ENCODE measurements at regions not wholly inside any gene's neighbourhood (a gene's known extent, or its start where the extent isn't known, plus 50 kb on each side); places are given as distances from the start of the nearest gene placed in this dataset.
"Not testable (repeated sequence)": the region's sequence is repeated elsewhere in the genome, so short reads cannot be mapped to it uniquely, and the experiment has no call there.

DNA sequence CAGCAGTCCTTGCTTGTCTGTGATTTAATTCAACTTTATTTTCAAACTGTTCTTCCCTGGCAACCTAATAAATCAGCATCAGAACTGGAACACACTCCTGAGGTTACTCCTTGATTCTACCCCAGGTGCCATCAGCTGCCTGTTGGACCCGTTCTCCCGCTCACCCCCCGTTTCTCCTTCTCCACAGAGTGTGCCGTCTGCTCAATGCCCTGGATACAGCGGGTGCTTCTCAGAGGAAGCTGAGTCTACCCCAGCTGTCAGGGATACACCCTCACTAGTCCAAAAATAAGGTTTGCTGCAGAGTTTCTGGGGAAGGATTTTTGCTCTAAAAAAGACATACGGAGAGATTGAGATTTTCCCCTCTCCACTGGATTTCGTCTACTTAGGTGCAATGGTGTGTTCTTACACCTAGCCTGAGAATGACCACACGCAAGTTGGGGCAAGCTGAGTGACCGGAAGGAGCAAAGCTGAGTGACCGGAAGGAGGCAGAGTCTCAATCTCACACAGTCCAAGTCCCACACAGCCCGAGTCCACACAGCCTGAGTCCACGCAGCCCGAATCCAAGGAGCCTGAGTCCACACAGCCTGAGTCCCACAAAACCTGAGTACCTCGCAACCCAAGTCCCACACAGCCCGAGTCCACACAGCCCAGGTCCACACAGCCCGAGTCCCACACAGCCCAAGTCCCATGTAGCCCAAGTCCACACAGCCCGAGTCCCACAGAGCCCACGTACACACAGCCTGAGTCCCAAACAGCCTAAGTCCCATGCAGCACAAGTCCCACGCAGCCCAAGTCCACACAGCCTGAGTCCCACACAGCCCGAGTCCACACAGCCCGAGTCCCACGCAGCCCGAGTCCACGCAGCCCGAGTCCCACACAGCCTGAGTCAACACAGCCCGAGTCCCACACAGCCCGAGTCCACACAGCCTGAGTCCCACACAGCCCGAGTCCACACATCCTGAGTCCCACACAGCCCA lies 58.6 kb upstream of the DACT2 start:
- BruUV-seq (replicated peaks), result no TSS peak
- Histone ChIP-seq H3K27me3 (replicated peaks; ENCODE audit: insufficient read depth, low read depth, low read length, poor library complexity) (no peaks in the 10 kb centered on the region), H3K36me3 (ENCODE audit: insufficient read depth, low read length, poor library complexity, severe bottlenecking) (no peaks in the 10 kb centered on the region), H3K9me3 (ENCODE audit: low read depth, low read length, poor library complexity, severe bottlenecking) (peaks cover 5% of the 10 kb centered on the region), H3K27ac (ENCODE audit: low read depth, low read length, poor library complexity, severe bottlenecking) (no peak overlapping the region), H3K4me3 (ENCODE audit: low read depth, low read length, poor library complexity, severe bottlenecking) (no peak overlapping the region), H3K4me1 (ENCODE audit: insufficient read depth, low read length, poor library complexity, severe bottlenecking) (peaks cover 9% of the 10 kb centered on the region)
- CTCF ChIA-PET, result no interaction called here
- no peak for DNase-seq (ENCODE audit: low spot score)
- intact Hi-C loops (cut with micrococcal nuclease; ENCODE audit: unreplicated experiment), result no loop called here
- no peak for TF ChIP-seq EZH2 (IDR thresholded peaks at IDR 0.05; ENCODE audit: borderline replicate concordance, low read depth, low read length, poor library complexity, severe bottlenecking)
- TF ChIP-seq, protein P1, sequence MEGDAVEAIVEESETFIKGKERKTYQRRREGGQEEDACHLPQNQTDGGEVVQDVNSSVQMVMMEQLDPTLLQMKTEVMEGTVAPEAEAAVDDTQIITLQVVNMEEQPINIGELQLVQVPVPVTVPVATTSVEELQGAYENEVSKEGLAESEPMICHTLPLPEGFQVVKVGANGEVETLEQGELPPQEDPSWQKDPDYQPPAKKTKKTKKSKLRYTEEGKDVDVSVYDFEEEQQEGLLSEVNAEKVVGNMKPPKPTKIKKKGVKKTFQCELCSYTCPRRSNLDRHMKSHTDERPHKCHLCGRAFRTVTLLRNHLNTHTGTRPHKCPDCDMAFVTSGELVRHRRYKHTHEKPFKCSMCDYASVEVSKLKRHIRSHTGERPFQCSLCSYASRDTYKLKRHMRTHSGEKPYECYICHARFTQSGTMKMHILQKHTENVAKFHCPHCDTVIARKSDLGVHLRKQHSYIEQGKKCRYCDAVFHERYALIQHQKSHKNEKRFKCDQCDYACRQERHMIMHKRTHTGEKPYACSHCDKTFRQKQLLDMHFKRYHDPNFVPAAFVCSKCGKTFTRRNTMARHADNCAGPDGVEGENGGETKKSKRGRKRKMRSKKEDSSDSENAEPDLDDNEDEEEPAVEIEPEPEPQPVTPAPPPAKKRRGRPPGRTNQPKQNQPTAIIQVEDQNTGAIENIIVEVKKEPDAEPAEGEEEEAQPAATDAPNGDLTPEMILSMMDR (conservative IDR thresholded peaks at IDR 0.05; ENCODE audit: low read depth, low read length), result no peak
- POLR2A ChIA-PET (ENCODE audit: low non-redundant PET), result no interaction called here

DNA sequence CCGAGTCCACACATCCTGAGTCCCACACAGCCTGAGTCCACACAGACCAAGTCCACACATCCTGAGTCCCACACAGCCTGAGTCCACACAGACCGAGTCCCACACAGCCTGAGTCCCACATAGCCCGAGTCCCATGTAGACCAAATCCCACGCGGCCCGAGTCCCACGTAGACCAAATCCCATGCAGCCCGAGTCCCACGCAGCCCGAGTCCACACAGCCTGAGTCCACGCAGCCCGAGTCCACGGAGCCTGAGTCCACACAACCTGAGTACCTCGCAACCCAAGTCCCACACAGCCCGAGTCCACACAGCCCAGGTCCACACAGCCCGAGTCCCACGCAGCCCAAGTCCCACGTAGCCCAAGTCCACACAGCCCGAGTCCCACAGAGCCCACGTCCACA lies 60.0 kb upstream of the DACT2 start:
- H3K4me1 ChIP-seq (ENCODE audit: insufficient read depth, low read length, poor library complexity, severe bottlenecking); CTCF ChIA-PET; BruUV-seq (replicated peaks); H3K27ac ChIP-seq (ENCODE audit: low read depth, low read length, poor library complexity, severe bottlenecking); H3K36me3 ChIP-seq (ENCODE audit: insufficient read depth, low read length, poor library complexity, severe bottlenecking); H3K4me3 ChIP-seq (ENCODE audit: low read depth, low read length, poor library complexity, severe bottlenecking); DNase-seq (ENCODE audit: low spot score); H3K9me3 ChIP-seq (ENCODE audit: low read depth, low read length, poor library complexity, severe bottlenecking); POLR2A ChIA-PET (ENCODE audit: low non-redundant PET); H3K27me3 ChIP-seq (replicated peaks; ENCODE audit: insufficient read depth, low read depth, low read length, poor library complexity); intact Hi-C loops (cut with micrococcal nuclease; ENCODE audit: unreplicated experiment): not testable (repeated sequence)

DNA sequence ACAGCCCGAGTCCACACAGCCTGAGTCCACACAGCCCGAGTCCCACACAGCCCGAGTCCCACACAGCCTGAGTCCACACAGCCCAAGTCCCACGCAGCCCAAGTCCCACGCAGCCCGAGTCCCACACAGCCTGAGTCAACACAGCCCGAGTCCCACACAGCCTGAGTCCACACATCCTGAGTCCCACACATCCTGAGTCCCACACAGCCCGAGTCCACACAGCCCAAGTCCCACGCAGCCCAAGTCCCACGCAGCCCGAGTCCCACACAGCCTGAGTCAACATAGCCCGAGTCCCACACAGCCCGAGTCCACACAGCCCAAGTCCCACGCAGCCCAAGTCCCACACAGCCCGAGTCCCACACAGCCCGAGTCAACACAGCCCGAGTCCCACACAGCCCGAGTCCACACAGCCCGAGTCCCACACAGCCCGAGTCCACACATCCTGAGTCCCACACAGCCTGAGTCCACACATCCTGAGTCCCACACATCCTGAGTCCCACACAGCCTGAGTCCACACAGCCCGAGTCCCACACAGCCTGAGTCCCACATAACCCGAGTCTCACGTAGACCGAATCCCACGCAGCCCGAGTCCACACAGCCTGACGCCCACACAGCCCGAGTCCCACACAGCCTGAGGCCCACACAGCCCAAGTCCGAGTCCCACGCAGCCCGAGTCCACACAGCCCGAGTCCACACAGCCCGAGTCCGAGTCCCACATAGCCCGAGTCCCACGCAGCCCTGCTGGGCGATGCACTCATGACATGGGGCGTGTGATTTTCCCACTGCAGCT lies 60.6 kb upstream of the SMOC2 start:
- not testable (repeated sequence) for DNase-seq (ENCODE audit: low spot score)

DNA sequence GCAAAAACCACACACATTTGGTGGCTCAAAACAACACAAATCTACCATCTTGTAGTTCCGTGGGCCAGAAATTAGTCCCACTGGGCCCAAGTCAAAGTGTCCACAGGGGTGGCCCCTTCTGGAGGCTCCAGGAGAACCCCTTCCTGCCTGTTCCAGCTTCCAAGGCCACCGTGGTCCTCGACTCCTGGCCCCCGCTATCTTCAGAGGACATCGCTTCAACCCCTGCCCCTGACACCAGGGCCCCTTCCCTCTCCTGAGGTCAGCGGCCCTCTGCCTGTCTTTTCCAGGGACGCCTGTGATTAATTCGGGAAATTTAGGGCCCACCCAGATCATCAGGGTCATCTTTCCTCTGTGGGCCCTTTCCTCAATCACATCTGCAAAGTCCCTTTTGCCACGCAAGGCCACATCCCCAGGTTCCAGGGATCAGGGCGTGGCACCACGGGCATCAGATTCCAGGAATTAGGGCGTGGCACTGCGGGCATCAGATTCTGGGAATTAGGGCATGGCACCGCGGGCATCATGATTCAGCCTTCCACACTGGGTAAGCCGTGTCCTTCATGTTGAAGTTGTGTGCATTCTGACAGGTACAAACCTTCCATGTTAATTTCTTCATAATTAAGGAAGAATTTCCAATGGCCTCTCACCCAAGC lies 59.9 kb upstream of the SMOC2 start:
- Histone ChIP-seq H3K36me3 (ENCODE audit: insufficient read depth, low read length, poor library complexity, severe bottlenecking) (no peaks in the 10 kb centered on the region), H3K27me3 (replicated peaks; ENCODE audit: insufficient read depth, low read depth, low read length, poor library complexity) (no peaks in the 10 kb centered on the region), H3K9me3 (ENCODE audit: low read depth, low read length, poor library complexity, severe bottlenecking) (peaks cover 5% of the 10 kb centered on the region), H3K4me3 (ENCODE audit: low read depth, low read length, poor library complexity, severe bottlenecking) (no peak overlapping the region), H3K4me1 (ENCODE audit: insufficient read depth, low read length, poor library complexity, severe bottlenecking) (peaks cover 9% of the 10 kb centered on the region), H3K27ac (ENCODE audit: low read depth, low read length, poor library complexity, severe bottlenecking) (no peak overlapping the region)
- CTCF ChIA-PET, result no interaction called here
- TF ChIP-seq EZH2 (IDR thresholded peaks at IDR 0.05; ENCODE audit: borderline replicate concordance, low read depth, low read length, poor library complexity, severe bottlenecking), result no peak
- POLR2A ChIA-PET (ENCODE audit: low non-redundant PET), result no interaction called here
- BruUV-seq (replicated peaks), result no TSS peak
- intact Hi-C loops (cut with micrococcal nuclease; ENCODE audit: unreplicated experiment), result no loop called here
- DNase-seq (ENCODE audit: low spot score), result no peak

More for the DNA sequence above, 60.6 kb upstream of the SMOC2 start:
- CTCF ChIA-PET; H3K27me3 ChIP-seq (replicated peaks; ENCODE audit: insufficient read depth, low read depth, low read length, poor library complexity); H3K4me3 ChIP-seq (ENCODE audit: low read depth, low read length, poor library complexity, severe bottlenecking); intact Hi-C loops (cut with micrococcal nuclease; ENCODE audit: unreplicated experiment); H3K9me3 ChIP-seq (ENCODE audit: low read depth, low read length, poor library complexity, severe bottlenecking); H3K27ac ChIP-seq (ENCODE audit: low read depth, low read length, poor library complexity, severe bottlenecking); H3K36me3 ChIP-seq (ENCODE audit: insufficient read depth, low read length, poor library complexity, severe bottlenecking); BruUV-seq (replicated peaks); POLR2A ChIA-PET (ENCODE audit: low non-redundant PET); H3K4me1 ChIP-seq (ENCODE audit: insufficient read depth, low read length, poor library complexity, severe bottlenecking): not testable (repeated sequence)

Data from A673 (cell line).